OCI-LY7 (cell line): ENCODE measurements at regions not wholly inside any gene's neighbourhood (a gene's known extent, or its start where the extent isn't known, plus 50 kb on each side); places are given as distances from the start of the nearest gene placed in this dataset.

Source experiments
- BruUV-seq: library from RNA; stranded (reverse); fragments of 400-500 nt; replicated peaks from 2 replicates; lab custom pipeline; 2021; lab: Mats Ljungman, UMichigan
- CTCF ChIA-PET: fragments of 300-600 bp; sonication (Branson Sonifier 250); formaldehyde crosslinking; loops from one replicate; lab custom pipeline; 2022; ENCODE audit warnings: antibody characterized with exemption; ENCODE audit not compliant: unreplicated experiment; lab: Charles Lee
- POLR2A ChIA-PET: fragments of 300-600 bp; sonication (Branson Sonifier 250); formaldehyde crosslinking; loops from one replicate; lab custom pipeline; 2022; ENCODE audit warnings: antibody characterized with exemption; lab: Charles Lee
- DNase-seq: peaks from one replicate; pipeline ENCODE4 v3.0.0-alpha.2; 2015; ENCODE audit warnings: low spot score
- H2AFZ ChIP-seq: fragments of 200-600 bp; sonication (generic), shearing (Covaris generic); 2 replicates; pipeline ENCODE4 v1.6.1; 2014; ENCODE audit warnings: mild to moderate bottlenecking, antibody characterized with exemption, low read length, moderate library complexity
- H3K27ac ChIP-seq: fragments of 200-600 bp; sonication (generic); 2 replicates; pipeline ENCODE4 v1.5.1; 2014; ENCODE audit warnings: mixed run types, low read depth, mild to moderate bottlenecking, moderate library complexity, low read length, inconsistent platforms; ENCODE audit not compliant: poor library complexity, severe bottlenecking
- H3K36me3 ChIP-seq: fragments of 200-600 bp; sonication (generic); 2 replicates; pipeline ENCODE4 v1.6.1; 2014; ENCODE audit warnings: mild to moderate bottlenecking, antibody characterized with exemption, low read length, moderate library complexity, mixed read lengths; ENCODE audit not compliant: insufficient read depth
- H3K4me1 ChIP-seq: fragments of 200-600 bp; sonication (generic); 2 replicates; pipeline ENCODE4 v1.5.1; 2014; ENCODE audit warnings: mild to moderate bottlenecking, low read length; ENCODE audit not compliant: insufficient read depth, poor library complexity, severe bottlenecking
- H3K4me2 ChIP-seq: fragments of 200-600 bp; sonication (generic); 2 replicates; pipeline ENCODE4 v1.6.1; 2014; ENCODE audit warnings: mild to moderate bottlenecking, low read length
- H3K4me3 ChIP-seq: fragments of 200-600 bp; sonication (generic); 2 replicates; pipeline ENCODE4 v1.5.1; 2014; ENCODE audit warnings: mild to moderate bottlenecking, low read depth, low read length; ENCODE audit not compliant: poor library complexity, severe bottlenecking
- H3K79me2 ChIP-seq: fragments of 200-600 bp; sonication (generic); 2 replicates; pipeline ENCODE4 v1.6.1; 2016; ENCODE audit warnings: low read depth, mild to moderate bottlenecking, low read length, moderate library complexity, mixed read lengths; ENCODE audit not compliant: insufficient read depth
- H3K9me2 ChIP-seq: fragments of 200-600 bp; sonication (generic); 2 replicates; pipeline ENCODE4 v1.6.1; 2016; ENCODE audit warnings: mild to moderate bottlenecking, low read length, mixed read lengths; ENCODE audit not compliant: insufficient read depth
- H3K9me3 ChIP-seq: fragments of 200-600 bp; sonication (generic); 2 replicates; pipeline ENCODE4 v1.6.1; 2014; ENCODE audit warnings: mild to moderate bottlenecking, mixed run types, low read length, mixed read lengths
- H4K20me1 ChIP-seq: fragments of 200-600 bp; sonication (generic); 2 replicates; pipeline ENCODE4 v1.6.1; 2014; ENCODE audit warnings: mild to moderate bottlenecking, antibody characterized with exemption, low read length, moderate library complexity, mixed read lengths; ENCODE audit not compliant: insufficient read depth
- CTCF ChIP-seq: fragments of 200-600 bp; sonication (generic); conservative IDR thresholded peaks from 2 replicates; pipeline ENCODE4 v1.5.1; 2014; ENCODE audit warnings: mild to moderate bottlenecking, antibody characterized with exemption, low read length, moderate library complexity, mixed read lengths
- EZH2phosphoT487 ChIP-seq: fragments of 200-600 bp; sonication (generic); IDR thresholded peaks from 2 replicates; pipeline ENCODE4 v1.6.1; 2018; ENCODE audit warnings: low read depth, borderline replicate concordance, mild to moderate bottlenecking, mixed run types, antibody characterized with exemption, low read length, moderate library complexity, mixed read lengths
- intact Hi-C: fragments of 100-400 bp; cut with micrococcal nuclease; formaldehyde crosslinking; loops from one replicate; pipeline ENCODE4 v1.10.0; 2022; ENCODE audit not compliant: unreplicated experiment

GRCh38 chr2:18501156-18501555 lies 59.3 kb downstream of the RDH14 start:
- Histone ChIP-seq H2AFZ (no peak overlapping the region), H3K4me2 (no peak overlapping the region), H3K36me3 (no peaks in the 10 kb centered on the region), H3K79me2 (no peaks in the 10 kb centered on the region), H3K9me2 (no peaks in the 10 kb centered on the region), H3K9me3 (no peaks in the 10 kb centered on the region), H3K27ac (no peak overlapping the region), H3K4me3 (no peak overlapping the region), H4K20me1 (no peaks in the 10 kb centered on the region), H3K4me1 (no peaks in the 10 kb centered on the region)
- intact Hi-C loops: no loop called here
- POLR2A ChIA-PET: interaction anchor here (0.7 to 1.9 kb wide), 2 partner anchors 8 to 1575 kb away, joined by 3 to 7 read pairs; no protein-coding TSS in a partner anchor
- no peak for TF ChIP-seq CTCF
- TF ChIP-seq EZH2phosphoT487: no peak
- CTCF ChIA-PET: no interaction called here
- DNase-seq: no peak
- no TSS peak for BruUV-seq

- H4K20me1 ChIP-seq: no peaks in the 10 kb centered on the region
- no peak overlapping the region for H2AFZ ChIP-seq
- intact Hi-C loops: no loop called here
- no peak overlapping the region for H3K4me3 ChIP-seq
- H3K4me2 ChIP-seq: no peak overlapping the region
- TF ChIP-seq EZH2phosphoT487: no peak
- TF ChIP-seq CTCF: no peak
- H3K36me3 ChIP-seq: no peaks in the 10 kb centered on the region
- no TSS peak for BruUV-seq
- no peaks in the 10 kb centered on the region for H3K79me2 ChIP-seq
- no peaks in the 10 kb centered on the region for H3K9me2 ChIP-seq
- DNase-seq: no peak
- H3K4me1 ChIP-seq: no peaks in the 10 kb centered on the region
- CTCF ChIA-PET: no interaction called here
- H3K9me3 ChIP-seq: no peaks in the 10 kb centered on the region
- POLR2A ChIA-PET: interaction anchor here (0.6 to 1.9 kb wide), 4 partner anchors 9 to 1574 kb away, joined by 3 to 7 read pairs (median 4); no protein-coding TSS in a partner anchor
- no peak overlapping the region for H3K27ac ChIP-seq
Observed at GRCh38 chr2:18500333-18500732, 60.1 kb downstream of the RDH14 start.

GRCh38 chr2:18498531-18498930 lies 61.9 kb downstream of the RDH14 start:
- intact Hi-C loops: no loop called here
- Histone ChIP-seq H2AFZ (no peak overlapping the region), H3K9me2 (no peaks in the 10 kb centered on the region), H3K4me1 (no peaks in the 10 kb centered on the region), H3K4me3 (no peak overlapping the region), H3K4me2 (no peak overlapping the region), H3K9me3 (no peaks in the 10 kb centered on the region), H3K27ac (no peak overlapping the region), H3K79me2 (no peaks in the 10 kb centered on the region), H3K36me3 (no peaks in the 10 kb centered on the region), H4K20me1 (no peaks in the 10 kb centered on the region)
- BruUV-seq: no TSS peak
- no peak for DNase-seq
- ChIA-PET CTCF (no interaction called here), POLR2A (no interaction called here)
- TF ChIP-seq EZH2phosphoT487: no peak
- TF ChIP-seq CTCF: no peak
